GM12892 (cell line): ENCODE measurements at regions not wholly inside any gene's neighbourhood (a gene's known extent, or its start where the extent isn't known, plus 50 kb on each side); places are given as distances from the start of the nearest gene placed in this dataset.

ENCODE experiments used
- POLR2A ChIP-seq: IDR thresholded peaks from 2 replicates; pipeline ENCODE4 v1.6.1; 2011; ENCODE audit warnings: low read depth, low read length, control low read depth
- POLR2AphosphoS5 ChIP-seq: IDR thresholded peaks from 2 replicates; pipeline ENCODE4 v1.6.1; 2011; ENCODE audit warnings: low read depth, low read length, control low read depth
- TAF1 ChIP-seq: IDR thresholded peaks from 2 replicates; pipeline ENCODE4 v1.6.1; 2011; ENCODE audit warnings: low read depth, mild to moderate bottlenecking, control low read depth, low read length, borderline replicate concordance

DNA sequence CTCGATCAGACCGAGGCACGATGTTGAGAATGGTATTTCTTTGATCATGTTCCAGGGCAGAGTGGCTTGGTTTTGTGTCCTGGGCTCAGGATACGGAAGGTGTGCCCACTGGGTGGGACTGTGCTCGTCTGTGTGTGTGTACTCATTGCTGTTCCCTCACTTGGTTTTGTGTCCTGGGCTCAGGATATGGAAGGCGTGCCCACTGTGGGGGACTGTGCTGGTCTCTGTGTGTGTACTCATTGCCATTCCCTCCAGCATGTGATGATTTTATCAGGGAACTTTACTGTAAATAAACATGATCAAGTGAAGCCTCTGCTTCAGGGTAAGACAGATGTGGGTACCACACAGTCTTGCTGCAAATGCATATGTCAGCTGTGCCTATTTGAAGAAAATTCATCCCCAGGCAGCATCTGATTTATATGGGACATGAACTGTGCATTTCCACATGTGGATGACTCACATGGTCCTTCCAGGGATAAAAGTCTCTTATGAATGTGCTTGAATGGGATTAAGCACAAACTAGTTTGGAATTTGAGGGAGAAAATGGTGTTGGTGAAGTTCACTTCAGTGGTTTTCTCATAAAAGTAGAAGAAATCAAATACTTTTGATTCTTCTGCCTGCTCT lies 274.3 kb downstream of the QKI start:
- TF ChIP-seq POLR2A = no peak
- no peak for TF ChIP-seq POLR2AphosphoS5
- no peak for TF ChIP-seq TAF1
